GM12878 (cell line): ENCODE measurements at regions not wholly inside any gene's neighbourhood (a gene's known extent, or its start where the extent isn't known, plus 50 kb on each side); places are given as distances from the start of the nearest gene placed in this dataset.

Experiments
- ATAC-seq: fragments of 200-7000 bp; cut with Tn5 transposase; 3 replicates; pipeline ENCODE4 v1.9.1; 2020; ENCODE audit warnings: mild to moderate bottlenecking, moderate library complexity
- BruUV-seq: library from RNA; stranded (reverse); fragments of 400-500 nt; replicated peaks from 2 replicates; lab custom pipeline; 2021; lab: Mats Ljungman, UMichigan
- CTCF ChIA-PET: fragments of 300-600 bp; sonication (Branson Sonifier 250); formaldehyde crosslinking; extraction: SDS; loops from one replicate; lab custom pipeline; 2021; ENCODE audit warnings: inconsistent platforms; lab: Yijun Ruan, JAX
- POLR2A ChIA-PET: fragments of 350-600 bp; formaldehyde crosslinking; extraction: SDS; loops from one replicate; lab custom pipeline; 2021; ENCODE audit warnings: inconsistent platforms; lab: Charles Lee
- RAD21 ChIA-PET: fragments of 300-600 bp; sonication (Branson Sonifier 250); formaldehyde crosslinking; loops from one replicate; lab custom pipeline; 2023; ENCODE audit warnings: antibody characterized with exemption; ENCODE audit not compliant: unreplicated experiment; lab: Charles Lee
- SMC1A ChIA-PET: fragments of 300-600 bp; sonication (Branson Sonifier 250); formaldehyde crosslinking; loops from one replicate; lab custom pipeline; 2023; ENCODE audit not compliant: unreplicated experiment, uncharacterized antibody; lab: Charles Lee
- DNase-seq: peaks from one replicate; pipeline ENCODE4 v3.0.0-alpha.2; 2011; ENCODE audit warnings: low read depth, low spot score
- FAIRE-seq: peaks from 3 replicates; lab custom pipeline; 2011; peaks lifted over from hg19 to GRCh38; lab: Jason Lieb, UNC
- H2AFZ ChIP-seq: 2 replicates; pipeline ENCODE4 v1.6.0; 2011; ENCODE audit warnings: low read depth, low read length, control low read depth; ENCODE audit not compliant: control insufficient read depth
- H3K27ac ChIP-seq: 2 replicates; pipeline ENCODE4 v1.5.1; 2011; ENCODE audit warnings: control low read depth; ENCODE audit not compliant: control insufficient read depth, insufficient read depth
- H3K27me3 ChIP-seq, 2 experiments: replicated peaks in 1 of 2; 2 replicates each; pipeline versions ENCODE4 v1.6.0 to v1.6.1; 2011; ENCODE audit warnings: low read length in 1 of 2; ENCODE audit not compliant: control insufficient read depth in 2 of 2, insufficient read depth in 2 of 2
- H3K36me3 ChIP-seq, 2 experiments: 2 replicates each; pipeline ENCODE4 v1.5.1; 2011; ENCODE audit warnings: low read length in 1 of 2; ENCODE audit not compliant: control insufficient read depth in 2 of 2, insufficient read depth in 2 of 2
- H3K4me1 ChIP-seq: 2 replicates; pipeline ENCODE4 v1.6.1; 2011; ENCODE audit warnings: mild to moderate bottlenecking, low read length, moderate library complexity, mixed read lengths; ENCODE audit not compliant: control insufficient read depth, insufficient read depth
- H3K4me2 ChIP-seq: 2 replicates; pipeline ENCODE4 v1.6.0; 2011; ENCODE audit warnings: control low read depth; ENCODE audit not compliant: control insufficient read depth, insufficient read depth
- H3K4me3 ChIP-seq: fragments of 200-600 bp; sonication (generic); 2 replicates; pipeline ENCODE4 v1.5.1; 2016
- H3K79me2 ChIP-seq: 2 replicates; pipeline ENCODE4 v1.6.0; 2011; ENCODE audit warnings: low read length; ENCODE audit not compliant: control insufficient read depth, insufficient read depth
- H3K9ac ChIP-seq: 2 replicates; pipeline ENCODE4 v1.8.0; 2011; ENCODE audit warnings: low read length, control low read depth, mixed read lengths; ENCODE audit not compliant: control insufficient read depth, insufficient read depth
- H3K9me3 ChIP-seq: replicated peaks from 3 replicates; pipeline ENCODE4 v1.5.1; 2011; ENCODE audit warnings: mild to moderate bottlenecking, low read length; ENCODE audit not compliant: control insufficient read depth, insufficient read depth
- H4K20me1 ChIP-seq: 2 replicates; pipeline ENCODE4 v1.6.0; 2011; ENCODE audit not compliant: control insufficient read depth, insufficient read depth
- ATF7 ChIP-seq: fragments of 450-650 bp; IDR thresholded peaks from 2 replicates; pipeline ENCODE4 v1.6.1; 2016; ENCODE audit warnings: low read depth, mild to moderate bottlenecking
- CHD4 ChIP-seq: fragments of 200-600 bp; sonication (generic); IDR thresholded peaks from 2 replicates; pipeline ENCODE4 v1.6.1; 2016; ENCODE audit warnings: mild to moderate bottlenecking
- DPF2 ChIP-seq: fragments of 450-650 bp; IDR thresholded peaks from 2 replicates; pipeline ENCODE4 v1.6.1; 2017; ENCODE audit warnings: mild to moderate bottlenecking
- HDGF ChIP-seq: fragments of 450-650 bp; IDR thresholded peaks from 2 replicates; pipeline ENCODE4 v1.6.1; 2016; ENCODE audit warnings: antibody characterized with exemption
- JUNB ChIP-seq: IDR thresholded peaks from 2 replicates; pipeline ENCODE4 v1.6.1; 2016; ENCODE audit warnings: antibody characterized with exemption, mild to moderate bottlenecking
- NFXL1 ChIP-seq: fragments of 450-650 bp; IDR thresholded peaks from 2 replicates; pipeline ENCODE4 v1.6.1; 2017; ENCODE audit warnings: antibody characterized with exemption, mild to moderate bottlenecking, borderline replicate concordance
- NFYB ChIP-seq: IDR thresholded peaks from 2 replicates; pipeline ENCODE4 v1.6.1; 2011; ENCODE audit warnings: low read depth, mild to moderate bottlenecking, low read length, improper control_type of control experiment, moderate library complexity; ENCODE audit not compliant: insufficient read depth
- NRF1 ChIP-seq: conservative IDR thresholded peaks from 2 replicates; pipeline ENCODE4 v1.6.1; 2011; ENCODE audit warnings: mild to moderate bottlenecking, low read depth, low read length, improper control_type of control experiment
- PML ChIP-seq: IDR thresholded peaks from 2 replicates; pipeline ENCODE4 v1.6.1; 2012; ENCODE audit warnings: low read length, inconsistent platforms
- RBBP5 ChIP-seq: fragments of 200-600 bp; sonication (generic); conservative IDR thresholded peaks from 2 replicates; pipeline ENCODE4 v1.6.1; 2016
- RELA ChIP-seq: fragments of 450-650 bp; IDR thresholded peaks from 2 replicates; pipeline ENCODE4 v1.8.0; 2014; ENCODE audit warnings: borderline replicate concordance; ENCODE audit not compliant: partially characterized antibody
- RUNX3 ChIP-seq: IDR thresholded peaks from 2 replicates; pipeline ENCODE4 v1.6.1; 2012; ENCODE audit warnings: low read length, inconsistent platforms
- SMAD5 ChIP-seq: IDR thresholded peaks from 2 replicates; pipeline ENCODE4 v1.6.1; 2016; ENCODE audit warnings: antibody characterized with exemption, low read depth
- SP1 ChIP-seq: IDR thresholded peaks from one replicate; pipeline ENCODE4 v1.6.1; 2011; ENCODE audit warnings: low read depth, low read length
- SUPT20H ChIP-seq: IDR thresholded peaks from 2 replicates; pipeline ENCODE4 v1.6.1; 2011; ENCODE audit warnings: low read depth, mild to moderate bottlenecking, low read length, moderate library complexity, borderline replicate concordance; ENCODE audit not compliant: control insufficient read depth
- YBX1 ChIP-seq: fragments of 450-650 bp; IDR thresholded peaks from 2 replicates; pipeline ENCODE4 v1.6.1; 2016; ENCODE audit warnings: antibody characterized with exemption
- ZSCAN29 ChIP-seq: fragments of 450-650 bp; IDR thresholded peaks from 2 replicates; pipeline ENCODE4 v1.6.1; 2017; ENCODE audit warnings: mild to moderate bottlenecking, moderate library complexity
- WGBS: methylation state at CpG from one replicate; pipeline ENCODE4 v1.1.6; 2016; ENCODE audit warnings: low lambda C conversion rate; ENCODE audit not compliant: insufficient replicate concordance, insufficient coverage; ENCODE audit errors: missing lambda C conversion rate; 5-methylcytosine and 5-hydroxymethylcytosine counted together
- in situ Hi-C: fragments of 300-500 bp; cut with MboI; formaldehyde crosslinking; loops from 9 replicates; pipeline ENCODE4 v1.14.3; 2018; ENCODE audit warnings: mixed read lengths
- intact Hi-C: fragments of 100-400 bp; cut with micrococcal nuclease; formaldehyde crosslinking; loops from one replicate; pipeline ENCODE4 v1.14.2; 2022; ENCODE audit not compliant: unreplicated experiment
- TF ChIP-seq, protein P1 (sequence below): fragments of 450-650 bp; formaldehyde crosslinking; IDR thresholded peaks from 2 replicates; pipeline ENCODE4 v1.4.0; 2022; ENCODE audit warnings: mild to moderate bottlenecking, moderate library complexity

DNA sequence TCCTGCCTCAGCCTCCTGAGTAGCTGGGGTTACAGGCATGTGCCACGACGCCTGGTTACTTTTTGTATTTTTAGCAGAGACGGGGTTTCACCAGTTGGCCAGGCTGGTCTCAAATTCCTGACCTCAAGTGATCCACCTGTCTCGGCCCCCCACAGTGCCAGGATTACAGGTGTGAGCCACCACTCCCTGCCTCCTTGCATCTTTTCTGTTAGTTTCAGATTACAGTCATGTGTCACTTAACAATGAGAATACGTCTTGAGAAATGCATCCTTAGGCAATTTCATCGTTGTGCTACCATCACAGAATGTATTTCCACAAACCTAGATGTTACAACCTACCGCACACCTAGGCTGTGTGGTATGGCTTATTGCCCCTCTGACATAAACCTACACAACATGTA lies 180.4 kb downstream of the TM9SF2 start:
- Histone ChIP-seq H3K9ac (no peak overlapping the region), H4K20me1 (no peaks in the 10 kb centered on the region), H3K79me2 (no peaks in the 10 kb centered on the region), H3K4me2 (no peak overlapping the region), H3K9me3 (no peaks in the 10 kb centered on the region), H3K4me3 (no peak overlapping the region), H3K27me3 (no peaks in the 10 kb centered on the region), H3K4me1 (no peaks in the 10 kb centered on the region), H3K36me3 (no peaks in the 10 kb centered on the region), H3K27ac (no peak overlapping the region), H2AFZ (no peak overlapping the region)
- intact Hi-C loops = no loop called here
- ATAC-seq (no peak), FAIRE-seq (no peak), DNase-seq (no peak)
- ChIA-PET RAD21 (no interaction called here), POLR2A (no interaction called here), CTCF (no interaction called here), SMC1A (interaction anchor here (0.6 kb wide), 1 partner anchor 527 kb away, joined by 3 read pairs; no protein-coding TSS in a partner anchor)
- WGBS = 82% methylated on average over 7 of the region's 7 CpGs
- BruUV-seq = no TSS peak
- in situ Hi-C loops = no loop called here
- TF ChIP-seq RBBP5 (no peak), NRF1 (no peak), JUNB (no peak), SMAD5 (no peak), RELA (no peak), RUNX3 (no peak), SUPT20H (no peak)
- TF ChIP-seq, all 136 proteins: peak for 0

DNA sequence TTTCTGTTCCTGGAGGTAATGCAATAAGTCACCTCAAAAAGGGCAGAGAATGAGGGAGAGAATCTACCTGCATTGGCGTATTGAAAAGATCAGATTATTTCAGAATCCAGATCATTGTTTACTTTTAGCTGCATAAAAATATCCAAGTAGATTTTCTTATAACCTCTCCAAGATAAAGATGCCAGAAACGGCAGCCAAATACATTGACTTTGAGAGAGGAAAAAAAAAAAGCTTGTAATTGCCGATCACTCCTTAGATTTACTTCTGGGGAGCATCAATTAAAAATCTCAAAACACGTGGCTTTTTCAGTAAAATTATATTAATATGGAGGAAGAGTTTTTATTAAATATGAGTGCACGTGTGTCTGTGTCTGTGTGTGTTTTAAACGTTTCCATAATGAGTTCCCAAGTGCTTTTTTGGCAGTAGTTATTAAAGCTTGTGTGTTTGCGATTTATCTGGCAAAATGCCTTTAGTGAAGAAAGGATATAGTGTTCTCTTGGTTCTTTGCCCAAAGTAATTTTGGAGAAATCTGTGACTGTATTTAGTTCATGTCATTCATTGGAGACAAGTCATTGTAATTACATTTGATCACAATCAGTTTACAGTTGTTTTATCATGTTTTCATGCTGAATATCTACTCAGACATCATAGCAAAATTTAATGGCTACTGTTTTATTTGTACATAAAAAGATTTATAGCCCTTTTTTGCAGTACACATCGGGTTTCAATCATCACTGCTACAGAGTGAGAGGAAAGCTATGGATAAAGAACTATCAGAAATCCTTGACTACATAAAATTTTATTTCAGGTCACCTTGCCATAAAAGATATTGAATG lies 176.1 kb downstream of the TM9SF2 start:
- no peaks in the 10 kb centered on the region for H3K4me1 ChIP-seq
- DNase-seq = no peak
- no peaks in the 10 kb centered on the region for H3K79me2 ChIP-seq
- no peak for FAIRE-seq
- no peaks in the 10 kb centered on the region for H3K27me3 ChIP-seq
- no peaks in the 10 kb centered on the region for H3K36me3 ChIP-seq
- no peak overlapping the region for H3K9ac ChIP-seq
- 71% methylated on average over 8 of the region's 8 CpGs for WGBS
- H3K4me2 ChIP-seq = no peak overlapping the region
- H4K20me1 ChIP-seq = no peaks in the 10 kb centered on the region
- SMC1A ChIA-PET = interaction anchor here (0.6 to 0.7 kb wide), 2 partner anchors 22 to 165 kb away, joined by 3 read pairs; no protein-coding TSS in a partner anchor
- in situ Hi-C loops = no loop called here
- H2AFZ ChIP-seq = no peak overlapping the region
- RAD21 ChIA-PET = no interaction called here
- intact Hi-C loops = no loop called here
- BruUV-seq = no TSS peak
- no peaks in the 10 kb centered on the region for H3K9me3 ChIP-seq
- CTCF ChIA-PET = no interaction called here
- H3K4me3 ChIP-seq = no peak overlapping the region
- ATAC-seq = no peak
- POLR2A ChIA-PET = no interaction called here
- H3K27ac ChIP-seq = no peak overlapping the region
- TF ChIP-seq ZSCAN29 (no peak), CHD4 (no peak), NFYB (no peak), HDGF (no peak), DPF2 (no peak), YBX1 (no peak), NFXL1 (no peak), ATF7 (no peak), SP1 (no peak), PML (no peak), RBBP5 (no peak)
- TF ChIP-seq, protein P1, sequence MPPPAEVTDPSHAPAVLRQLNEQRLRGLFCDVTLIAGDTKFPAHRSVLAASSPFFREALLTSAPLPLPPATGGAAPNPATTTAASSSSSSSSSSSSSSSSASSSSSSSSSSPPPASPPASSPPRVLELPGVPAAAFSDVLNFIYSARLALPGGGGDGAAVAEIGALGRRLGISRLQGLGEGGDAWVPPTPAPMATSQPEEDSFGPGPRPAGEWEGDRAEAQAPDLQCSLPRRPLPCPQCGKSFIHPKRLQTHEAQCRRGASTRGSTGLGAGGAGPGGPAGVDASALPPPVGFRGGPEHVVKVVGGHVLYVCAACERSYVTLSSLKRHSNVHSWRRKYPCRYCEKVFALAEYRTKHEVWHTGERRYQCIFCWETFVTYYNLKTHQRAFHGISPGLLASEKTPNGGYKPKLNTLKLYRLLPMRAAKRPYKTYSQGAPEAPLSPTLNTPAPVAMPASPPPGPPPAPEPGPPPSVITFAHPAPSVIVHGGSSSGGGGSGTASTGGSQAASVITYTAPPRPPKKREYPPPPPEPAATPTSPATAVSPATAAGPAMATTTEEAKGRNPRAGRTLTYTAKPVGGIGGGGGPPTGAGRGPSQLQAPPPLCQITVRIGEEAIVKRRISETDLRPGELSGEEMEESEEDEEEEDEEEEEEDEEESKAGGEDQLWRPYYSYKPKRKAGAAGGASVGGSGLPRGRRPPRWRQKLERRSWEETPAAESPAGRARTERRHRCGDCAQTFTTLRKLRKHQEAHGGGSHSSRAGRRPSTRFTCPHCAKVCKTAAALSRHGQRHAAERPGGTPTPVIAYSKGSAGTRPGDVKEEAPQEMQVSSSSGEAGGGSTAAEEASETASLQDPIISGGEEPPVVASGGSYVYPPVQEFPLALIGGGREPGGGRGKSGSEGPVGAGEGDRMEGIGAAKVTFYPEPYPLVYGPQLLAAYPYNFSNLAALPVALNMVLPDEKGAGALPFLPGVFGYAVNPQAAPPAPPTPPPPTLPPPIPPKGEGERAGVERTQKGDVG (CRISPR knock-in tag) = no peak
